ENCODE measurements at regions not wholly inside any gene's neighbourhood (a gene's known extent, or its start where the extent isn't known, plus 50 kb on each side); places are given as distances from the start of the nearest gene placed in this dataset.
"Not testable (repeated sequence)": the region's sequence is repeated elsewhere in the genome, so short reads cannot be mapped to it uniquely, and the experiment has no call there.

DNA sequence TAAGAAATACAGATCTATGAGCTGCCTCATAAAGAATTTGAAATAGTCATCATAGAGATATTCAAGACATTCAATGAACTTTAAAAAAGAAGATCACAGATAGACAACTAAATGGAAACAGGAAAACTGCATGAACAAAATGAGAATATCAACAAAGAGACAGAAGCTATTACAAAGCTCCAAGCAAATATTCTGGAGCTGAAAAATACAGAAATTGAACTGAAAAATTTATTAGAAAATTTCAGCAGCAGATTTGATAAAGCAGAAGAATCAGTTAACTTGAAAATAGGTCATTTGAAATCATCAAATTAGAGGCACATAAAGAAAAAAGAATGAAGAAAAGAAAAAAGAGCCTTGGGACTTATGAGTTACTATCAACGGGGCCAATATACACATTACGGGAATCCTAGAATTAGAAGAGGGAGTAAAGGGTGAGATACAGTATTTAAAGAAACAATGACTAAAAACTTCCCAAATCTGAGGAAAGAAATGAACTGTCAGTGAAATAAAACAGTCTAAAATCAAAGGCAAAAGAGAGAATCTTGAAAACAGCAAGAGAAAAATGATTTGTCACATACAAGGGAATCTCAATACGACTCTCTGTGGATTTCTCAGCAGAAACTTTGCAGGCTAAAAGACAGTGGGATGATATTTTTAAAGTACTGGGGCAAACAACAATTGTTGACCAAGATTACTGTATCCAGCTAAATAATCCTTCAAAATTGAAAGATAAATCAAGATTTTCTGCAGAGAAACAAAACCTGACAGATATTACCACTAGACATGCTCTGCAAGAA, 641.6 kb downstream of the ANKRD50 start:
- no peak for DNase-seq

DNA sequence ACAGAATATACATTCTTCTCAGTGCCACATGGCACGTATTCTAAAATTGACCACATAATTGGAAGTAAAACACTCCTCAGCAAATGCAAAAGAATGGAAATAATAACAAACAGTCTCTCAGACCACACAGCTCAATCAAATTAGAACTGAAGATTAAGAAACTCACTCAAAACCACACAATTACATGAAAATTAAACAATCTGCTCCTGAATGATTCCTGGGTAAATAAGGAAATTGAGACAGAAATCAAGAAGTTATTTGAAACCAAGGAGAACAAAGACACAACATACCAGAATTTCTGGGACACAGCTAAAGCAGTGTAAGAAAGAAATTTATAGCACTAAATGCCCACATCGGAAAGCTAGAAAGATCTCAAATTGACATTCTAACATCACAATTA, 637.3 kb downstream of the ANKRD50 start:
- DNase-seq, result not testable (repeated sequence)

DNA sequence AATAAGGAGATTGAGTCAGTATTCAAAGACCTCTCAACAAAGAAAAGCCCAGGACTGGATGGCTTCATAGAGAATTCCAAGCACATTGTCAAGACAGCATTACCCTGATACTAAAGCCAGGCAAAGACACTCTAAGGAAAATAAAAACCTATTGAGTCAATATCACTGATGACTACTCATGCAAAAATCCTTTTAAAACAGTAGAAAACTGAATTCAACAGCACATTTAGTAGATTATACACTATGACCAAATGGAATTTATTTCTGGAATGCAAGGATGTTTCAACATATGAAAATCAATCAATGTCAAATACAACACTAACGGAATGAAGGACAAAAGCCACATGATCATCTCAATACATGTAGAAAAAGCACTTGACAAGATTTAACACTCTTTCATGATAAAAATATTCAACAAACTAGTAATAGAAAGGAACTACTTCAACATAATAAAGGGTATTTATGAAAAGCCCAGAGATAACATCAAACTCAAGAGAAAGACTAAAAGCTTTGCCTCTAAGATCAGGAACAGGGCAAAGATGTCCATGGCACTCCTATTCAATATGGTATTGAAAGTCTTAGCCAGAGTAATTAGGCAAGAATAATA, 633.3 kb downstream of the ANKRD50 start:
- no peak for DNase-seq

DNA sequence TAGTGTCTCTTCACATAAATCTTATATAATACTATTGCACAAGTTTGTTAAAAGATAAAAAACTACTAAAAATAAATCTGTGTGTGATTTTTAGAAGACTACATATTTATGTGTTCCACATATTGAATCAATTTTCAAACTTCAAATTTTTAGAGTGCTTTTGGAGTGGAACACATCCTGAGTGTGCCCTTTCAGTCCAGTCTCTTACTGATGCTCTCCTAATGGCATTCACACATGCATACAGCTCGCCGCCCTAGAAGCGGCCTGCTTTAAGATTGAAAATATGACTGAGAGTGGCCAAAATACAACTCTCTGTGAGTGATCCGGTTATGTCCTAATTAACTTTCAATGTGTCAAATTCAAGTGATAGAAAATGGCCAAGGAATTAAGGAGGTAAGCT, 628.8 kb downstream of the ANKRD50 start:
- DNase-seq, result no peak

DNA sequence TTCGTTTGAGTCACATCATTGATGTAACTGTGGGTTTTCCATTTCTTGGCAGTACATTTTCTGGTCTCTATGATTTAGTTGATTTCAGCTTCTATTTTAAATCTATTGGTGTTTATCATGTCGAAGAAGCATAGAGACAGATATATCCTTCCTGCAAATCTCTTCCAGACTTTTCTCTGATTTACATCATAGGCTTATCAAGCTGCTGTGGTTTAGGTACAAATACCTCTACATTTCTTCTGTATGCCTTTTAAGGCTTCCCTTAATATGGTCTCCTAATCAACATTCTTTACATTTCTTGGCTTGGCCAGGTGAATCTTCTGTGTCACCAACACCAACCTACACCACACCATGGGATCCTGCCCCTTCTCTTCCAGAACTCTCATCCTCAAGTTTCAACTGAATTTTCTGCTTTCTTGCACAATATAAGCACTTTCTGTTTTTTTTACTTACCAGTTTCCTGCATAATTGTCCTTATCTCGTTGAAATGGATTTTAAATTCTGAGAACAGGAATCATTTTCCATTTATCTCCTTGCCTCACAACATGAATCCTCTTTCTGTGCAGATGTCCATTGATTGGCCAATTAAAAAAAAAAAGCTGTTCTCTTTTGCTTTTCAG, 626.9 kb downstream of the ANKRD50 start:
- no peak for DNase-seq

DNA sequence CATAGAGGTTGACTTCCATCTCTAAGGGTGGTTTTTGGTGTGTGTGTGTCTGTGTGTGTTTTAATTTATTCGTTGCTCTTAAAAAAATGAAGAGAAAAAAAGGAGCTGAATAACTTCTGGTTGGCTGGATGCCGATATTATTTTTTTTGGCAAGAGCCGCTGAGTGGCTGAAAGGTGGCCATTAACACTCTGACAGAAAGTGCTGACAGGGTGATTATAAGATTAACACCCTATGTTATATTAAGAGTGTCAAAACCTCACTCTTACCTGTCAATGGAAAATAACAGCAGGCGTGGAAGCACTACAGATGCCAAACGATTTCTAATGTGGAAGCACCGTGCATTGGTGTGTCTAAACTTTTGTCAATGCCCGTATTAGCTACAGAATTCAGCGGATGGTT, 622.5 kb downstream of the ANKRD50 start:
- DNase-seq, result no peak

DNA sequence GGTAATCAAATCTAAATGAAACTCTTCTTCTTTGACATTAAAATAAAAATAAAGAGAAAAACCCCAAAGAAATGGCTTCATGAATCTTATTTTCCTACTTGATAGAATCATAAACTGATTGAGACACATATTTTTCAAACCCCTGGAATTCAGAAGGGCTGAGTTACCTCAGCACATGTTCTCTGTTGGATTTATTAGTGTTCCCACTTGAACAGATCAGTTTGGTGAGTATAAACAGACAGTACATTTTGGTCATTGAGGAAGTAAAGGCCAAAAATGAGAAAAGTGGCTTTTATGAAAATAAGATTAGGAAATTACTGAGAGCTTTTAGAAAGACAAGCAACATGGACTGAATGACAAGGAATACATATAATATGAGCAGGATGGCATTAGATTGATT, 620.4 kb downstream of the ANKRD50 start:
- DNase-seq, result no peak

DNA sequence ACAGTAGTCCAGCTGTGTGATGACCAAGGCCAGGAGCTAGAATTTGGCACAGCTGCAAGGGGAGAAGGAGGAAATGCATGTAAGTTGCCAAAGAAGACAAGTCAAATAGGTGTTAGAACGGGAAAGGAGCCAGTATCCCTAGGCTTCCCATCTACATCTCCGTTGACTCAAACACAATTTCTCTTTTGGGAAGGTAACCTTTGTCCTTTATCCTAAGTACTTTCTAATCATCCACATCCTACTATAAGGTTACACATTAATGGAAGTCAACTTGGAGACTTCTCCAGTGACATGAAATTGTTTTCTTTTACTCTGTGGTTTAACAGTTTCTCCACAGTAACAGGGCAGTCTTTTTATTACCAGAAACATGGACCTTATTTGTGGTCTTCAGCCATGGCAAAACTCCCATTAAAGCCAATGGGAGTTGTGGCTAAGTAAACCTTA, 620.0 kb downstream of the ANKRD50 start:
- DNase-seq, result no peak

DNA sequence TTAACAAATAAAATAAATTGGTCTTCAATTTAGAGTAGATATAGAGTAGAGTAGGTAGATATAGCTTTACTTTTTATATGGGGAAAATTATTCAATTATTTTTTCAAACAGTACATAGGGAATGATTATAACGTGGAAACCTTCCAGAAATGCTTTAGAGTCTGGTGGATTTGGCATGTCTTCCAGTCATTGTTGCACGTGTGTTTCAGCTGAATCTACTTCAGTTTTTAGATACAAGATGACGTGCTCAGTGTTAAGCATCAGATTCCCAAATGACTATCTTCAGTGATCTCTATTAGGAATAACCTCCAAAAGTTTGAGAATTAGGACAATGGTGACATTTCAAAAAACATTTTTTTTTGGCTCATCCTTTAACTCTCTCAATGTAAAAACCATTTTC, 616.9 kb downstream of the ANKRD50 start:
- DNase-seq, result no peak

DNA sequence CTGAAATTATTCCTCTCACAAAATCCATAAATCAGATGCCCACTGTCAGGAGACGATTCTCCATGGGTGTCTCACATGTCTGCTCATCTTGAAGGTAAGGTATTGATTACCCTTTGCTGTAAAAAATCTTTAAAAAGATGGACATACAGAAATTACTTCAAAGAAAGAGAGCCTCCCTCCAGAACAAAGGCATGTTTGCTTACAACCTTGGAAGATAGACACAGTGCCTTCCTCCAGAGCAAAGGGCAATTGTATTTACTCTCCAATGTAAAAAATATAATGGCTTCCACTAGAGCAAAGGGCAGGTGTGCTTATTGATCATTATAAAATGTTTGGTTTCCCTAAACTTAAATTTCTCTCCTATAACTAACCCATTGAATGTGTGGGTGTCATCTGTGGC, 616.2 kb downstream of the ANKRD50 start:
- DNase-seq, result no peak

DNA sequence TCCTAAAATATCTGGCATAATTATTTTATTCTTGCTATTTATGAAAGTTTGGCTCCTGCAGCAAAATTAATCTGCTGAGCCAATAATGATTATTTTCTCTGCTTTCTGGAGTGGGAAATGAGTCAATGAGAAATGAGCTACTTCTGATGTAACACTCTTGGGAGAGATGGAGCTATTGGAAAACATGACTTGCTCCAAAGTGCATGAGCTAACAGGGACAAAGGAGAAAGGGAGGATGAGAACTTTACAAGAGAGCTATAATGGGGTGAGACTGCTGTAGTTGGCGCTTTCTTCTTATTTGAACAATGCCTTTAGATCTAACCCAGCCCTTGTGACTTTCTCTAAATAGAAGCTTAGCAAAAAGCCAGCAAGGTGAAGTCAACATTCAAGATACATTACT, 615.1 kb downstream of the ANKRD50 start:
- DNase-seq, result no peak

DNA sequence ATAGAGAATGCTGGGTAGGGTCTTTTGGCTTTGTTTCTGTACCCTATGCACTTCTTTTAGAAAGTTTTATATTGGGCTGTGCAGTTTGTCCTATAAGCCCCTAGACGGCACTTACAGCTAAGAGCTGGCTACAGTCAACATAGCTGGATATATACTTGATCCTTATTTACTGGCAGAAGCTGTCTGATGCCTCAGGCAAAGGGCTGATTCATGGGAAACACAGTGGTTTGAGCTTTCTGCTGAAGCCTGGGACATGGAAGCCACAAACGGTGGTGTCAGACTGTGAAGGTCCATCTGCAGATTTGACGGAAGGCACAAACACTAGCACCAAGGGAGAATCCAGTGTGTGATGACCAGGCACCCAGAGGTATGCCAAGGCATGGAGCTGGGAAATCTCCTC, 608.4 kb downstream of the ANKRD50 start:
- no peak for DNase-seq

DNA sequence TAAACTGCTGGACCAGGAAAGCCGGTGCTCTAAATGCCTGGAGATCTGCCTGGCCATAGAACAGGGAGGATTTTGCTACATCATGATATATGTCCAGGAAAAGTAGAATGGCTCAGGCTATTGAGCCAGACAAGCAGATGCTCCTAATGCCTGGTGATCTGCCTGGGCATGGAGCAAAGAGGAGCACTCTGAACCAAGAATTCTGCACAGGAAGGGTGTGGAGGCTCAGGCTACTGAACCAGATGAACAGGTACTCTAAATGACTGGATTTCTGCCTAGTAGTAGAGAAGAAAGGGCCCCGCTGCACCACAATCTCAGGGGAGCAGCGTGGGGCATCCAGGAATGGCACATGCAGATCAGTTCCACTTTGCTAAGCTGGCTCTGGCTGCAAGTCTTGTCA, 607.9 kb downstream of the ANKRD50 start:
- DNase-seq, result no peak

DNA sequence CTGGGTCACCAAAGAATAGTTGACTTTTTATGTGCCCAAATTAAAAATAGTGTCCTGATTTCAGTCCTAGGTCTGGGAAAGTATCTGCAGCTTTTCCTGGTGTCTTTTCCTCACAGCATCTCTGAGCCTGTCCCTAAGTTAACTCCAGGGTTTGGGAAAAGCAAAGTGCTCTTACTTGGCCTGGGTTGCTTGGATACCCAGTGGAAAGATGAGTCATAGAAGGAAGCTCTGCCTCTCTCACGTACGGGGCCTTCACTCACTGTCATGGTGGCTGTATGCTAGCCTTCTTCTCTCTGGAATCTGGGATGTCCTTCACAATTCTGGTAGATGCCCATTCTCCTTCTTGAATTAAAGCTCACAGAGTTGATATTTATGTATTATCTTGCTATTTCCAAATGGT, 607.3 kb downstream of the ANKRD50 start:
- no peak for DNase-seq

DNA sequence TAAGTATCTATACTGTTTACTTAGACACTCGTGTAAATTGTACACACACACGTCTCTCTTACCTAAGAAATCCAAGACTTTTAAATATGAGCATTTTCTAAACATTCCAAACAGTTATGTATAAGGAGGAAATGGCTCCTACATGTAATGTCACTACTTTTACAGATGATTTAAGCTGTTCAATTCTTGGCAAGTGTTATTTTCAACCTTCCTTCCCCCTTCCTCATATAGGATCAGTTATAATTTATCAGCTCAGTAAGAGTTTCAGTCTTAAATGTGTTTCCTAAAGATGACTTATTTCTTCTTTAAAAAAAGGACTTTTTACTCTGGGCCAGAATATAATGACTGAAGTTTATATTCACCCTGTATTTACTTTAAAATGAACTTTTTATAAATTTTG, 601.1 kb downstream of the ANKRD50 start:
- no peak for DNase-seq

DNA sequence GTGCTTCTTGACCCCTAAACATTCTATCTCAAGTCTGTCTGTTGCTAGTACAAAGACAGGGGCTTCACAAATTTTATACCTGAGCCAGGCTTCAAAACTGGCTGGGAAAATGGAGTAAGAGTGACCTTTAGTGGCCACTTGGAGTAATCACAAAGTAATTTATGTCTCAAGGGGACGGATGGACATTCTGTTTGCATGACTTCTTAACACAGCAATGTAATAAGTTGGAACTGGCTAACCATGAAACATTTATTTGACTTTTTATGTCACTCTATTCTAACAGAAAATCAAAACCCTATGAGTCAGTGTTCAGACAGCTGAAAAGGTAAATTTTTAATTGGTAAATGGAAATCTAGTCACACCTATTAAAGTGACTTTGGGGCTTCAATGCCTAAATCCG, 600.6 kb downstream of the ANKRD50 start:
- DNase-seq, result peak in 1 of 2 donors; percentile 0

DNA sequence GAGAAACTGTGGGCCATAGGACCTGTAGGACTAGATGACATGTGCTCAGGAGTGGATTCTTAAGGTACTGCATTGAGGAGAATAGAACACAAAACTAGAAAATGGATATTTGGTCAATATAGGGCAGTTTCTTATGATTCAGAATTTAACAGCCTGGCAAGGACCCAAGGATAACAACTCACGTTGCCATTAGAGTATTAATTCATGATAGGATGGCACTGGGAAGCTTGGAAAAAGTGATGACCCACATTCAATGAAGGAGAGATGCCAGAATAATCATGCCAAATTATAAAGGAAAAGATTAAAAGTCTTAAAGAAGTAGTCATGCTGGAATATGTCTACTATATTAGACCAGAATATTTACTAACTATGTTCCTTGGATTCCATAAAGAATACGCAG, 594.5 kb downstream of the ANKRD50 start:
- no peak for DNase-seq

DNA sequence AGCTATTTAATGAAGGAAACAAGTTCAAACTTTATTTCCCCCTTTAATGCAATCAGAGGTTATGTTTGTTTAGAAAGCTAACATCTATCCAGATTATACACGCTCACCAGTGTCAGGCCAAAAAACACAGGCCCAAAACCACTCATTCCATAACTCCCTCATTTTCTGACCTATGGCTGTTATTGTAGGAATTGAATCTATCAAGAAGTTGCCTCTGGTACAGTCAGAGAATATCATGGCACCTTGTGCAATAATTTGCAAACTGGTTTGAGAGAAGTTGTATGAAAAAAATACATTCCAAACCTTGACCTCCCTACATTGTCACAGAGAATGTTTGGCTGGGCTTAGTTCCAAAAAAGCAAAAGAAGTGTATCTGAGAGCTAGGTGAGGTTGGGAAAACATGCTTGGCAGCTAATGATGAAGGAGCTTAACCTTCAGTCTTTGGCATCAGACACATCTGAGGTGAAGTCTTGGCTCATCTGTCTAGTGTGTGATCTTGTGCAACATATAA, 591.0 kb downstream of the ANKRD50 start:
- no peak for DNase-seq

DNA sequence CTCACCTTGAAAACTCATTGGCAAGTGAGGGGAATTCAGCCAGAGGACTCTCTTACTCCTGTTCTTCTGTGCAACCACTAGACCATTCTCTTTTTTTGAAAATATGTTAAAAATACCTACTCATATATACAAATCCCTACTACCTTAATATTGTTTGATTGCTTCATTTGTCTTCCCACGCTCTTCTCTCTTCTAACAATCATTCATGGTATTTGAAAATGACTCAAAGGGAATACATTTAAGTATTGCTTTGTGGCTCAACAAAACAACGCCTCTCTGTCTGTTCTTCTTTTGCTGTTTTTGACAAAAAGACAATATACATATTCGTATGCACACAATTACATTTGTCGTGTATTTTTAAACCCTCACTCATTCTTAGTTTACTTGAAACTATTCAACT, 589.4 kb downstream of the ANKRD50 start:
- no peak for DNase-seq

DNA sequence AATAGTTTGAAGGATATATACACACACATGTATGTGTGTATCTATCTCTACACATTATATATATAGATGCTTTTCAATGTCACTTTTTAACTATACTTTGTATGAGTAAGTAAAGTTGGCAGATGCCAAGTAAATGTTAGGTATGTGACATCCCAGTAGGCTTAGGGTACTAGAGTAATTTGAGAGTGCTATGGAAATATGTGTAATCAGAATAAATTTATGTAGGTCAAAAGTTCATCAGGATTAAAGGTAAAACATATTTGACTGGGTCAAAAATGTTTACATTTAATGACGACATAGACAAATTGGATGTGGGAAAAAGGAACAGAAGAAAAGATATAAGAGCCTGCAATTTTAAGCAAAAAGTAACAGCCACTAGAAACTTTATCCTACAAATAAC, 588.8 kb downstream of the ANKRD50 start:
- no peak for DNase-seq

DNA sequence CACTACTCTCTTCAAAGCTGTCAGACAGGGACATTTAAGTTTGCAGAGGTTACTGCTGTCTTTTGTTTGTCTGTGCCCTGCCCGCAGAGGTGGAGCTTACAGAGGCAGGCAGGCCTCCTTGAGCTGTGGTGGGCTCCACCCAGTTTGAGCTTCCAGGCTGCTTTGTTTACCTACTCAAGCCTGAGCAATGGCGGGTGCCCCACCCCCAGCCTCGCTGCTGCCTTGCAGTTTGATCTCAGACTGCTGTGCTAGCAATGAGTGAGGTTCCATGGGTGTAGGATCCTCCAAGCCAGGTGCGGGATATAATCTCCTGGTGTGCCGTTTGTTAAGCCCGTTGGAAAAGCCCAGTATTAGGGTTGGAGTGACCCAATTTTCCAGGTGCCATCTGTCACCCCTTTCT, 581.2 kb downstream of the ANKRD50 start:
- DNase-seq, result not testable (repeated sequence)

DNA sequence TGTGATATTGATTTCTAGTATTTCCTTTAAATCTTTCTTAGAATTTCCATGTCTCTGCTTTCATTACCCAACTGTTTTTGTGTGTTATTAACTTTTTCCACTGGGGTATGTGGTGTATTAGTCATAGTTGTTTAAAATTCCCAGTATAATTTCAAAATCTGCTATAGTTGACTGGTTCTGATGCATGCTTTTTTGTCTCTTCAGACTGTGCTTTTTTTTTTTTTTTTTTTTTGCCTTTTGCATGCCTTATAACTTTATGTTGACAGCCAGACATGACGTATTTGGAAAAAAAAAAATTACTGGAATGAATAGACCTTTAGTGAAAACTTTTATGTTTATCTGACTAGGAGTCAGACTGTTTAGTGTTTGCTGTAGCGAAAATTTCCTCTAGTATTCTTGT, 580.4 kb downstream of the ANKRD50 start:
- DNase-seq, result no peak

DNA sequence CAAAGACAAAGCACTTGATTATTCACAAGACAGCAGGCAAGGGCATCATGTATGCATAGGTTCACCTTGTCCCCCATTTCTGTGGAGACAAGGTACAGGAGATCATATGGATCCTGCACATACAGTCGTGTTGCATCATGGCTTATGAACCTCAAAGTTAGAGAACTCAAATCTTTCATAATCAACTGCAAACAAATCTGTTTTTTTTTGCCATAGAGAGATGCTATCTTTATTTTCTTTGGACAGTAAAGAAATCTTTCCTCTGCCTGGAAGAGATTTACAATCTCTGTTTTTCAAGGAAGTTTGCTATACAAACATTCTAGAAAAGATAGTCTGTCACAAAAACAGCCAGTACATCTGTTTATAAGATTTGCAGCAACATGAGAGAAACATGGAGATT, 578.8 kb downstream of the ANKRD50 start:
- no peak for DNase-seq

DNA sequence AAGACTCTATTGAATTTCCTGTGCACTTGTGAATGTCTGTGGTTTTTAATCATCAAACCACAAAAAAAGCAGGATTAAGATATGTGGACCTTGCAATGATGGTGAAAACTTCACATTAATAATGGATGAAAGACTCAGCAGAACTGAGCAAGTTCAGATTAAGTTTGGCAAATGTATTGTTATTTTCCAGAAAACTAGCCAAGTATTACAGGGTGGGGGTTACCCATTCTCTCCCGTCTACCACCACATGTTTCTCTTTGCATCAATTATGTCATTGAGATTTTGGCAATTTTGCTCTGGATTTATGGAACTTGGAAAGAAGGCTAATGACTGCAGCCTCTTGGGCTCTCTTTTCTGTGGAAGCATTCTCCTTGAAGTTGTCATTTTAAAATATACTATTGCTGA, 577.1 kb downstream of the ANKRD50 start:
- DNase-seq, result no peak
